Mesodermal cell (in vitro differentiated cells): ENCODE measurements at regions not wholly inside any gene's neighbourhood (a gene's known extent, or its start where the extent isn't known, plus 50 kb on each side); places are given as distances from the start of the nearest gene placed in this dataset.
"Not testable (repeated sequence)": the region's sequence is repeated elsewhere in the genome, so short reads cannot be mapped to it uniquely, and the experiment has no call there.

Experiments used
- H3K27ac ChIP-seq: 2 replicates; pipeline ENCODE4 v1.7.0; 2013; ENCODE audit warnings: mild to moderate bottlenecking, low read depth, low read length, moderate library complexity; ENCODE audit not compliant: severe bottlenecking
- H3K36me3 ChIP-seq: 2 replicates; pipeline ENCODE4 v1.7.1; 2013; ENCODE audit warnings: mild to moderate bottlenecking, low read length, moderate library complexity; ENCODE audit not compliant: control insufficient read depth, insufficient read depth
- H3K4me1 ChIP-seq: one replicate; pipeline ENCODE4 v1.7.1; 2013; ENCODE audit warnings: mild to moderate bottlenecking, low read length; ENCODE audit not compliant: insufficient read depth, control insufficient read depth, poor library complexity, severe bottlenecking
- H3K4me3 ChIP-seq: 2 replicates; pipeline ENCODE4 v1.7.0; 2013; ENCODE audit warnings: low read length, control low read depth, mild to moderate bottlenecking; ENCODE audit not compliant: insufficient read depth, poor library complexity, severe bottlenecking; ENCODE audit errors: extremely low read depth
- H3K9me3 ChIP-seq: 2 replicates; pipeline ENCODE4 v1.7.1; 2013; ENCODE audit warnings: mild to moderate bottlenecking, low read length, moderate library complexity; ENCODE audit not compliant: control insufficient read depth
- WGBS, 2 experiments: methylation state at CpG; one replicate each; pipeline ENCODE4 v1.1.5; 2013; ENCODE audit warnings: missing lambda C conversion rate in 2 of 2; ENCODE audit not compliant: insufficient coverage in 2 of 2; 5-methylcytosine and 5-hydroxymethylcytosine counted together

DNA sequence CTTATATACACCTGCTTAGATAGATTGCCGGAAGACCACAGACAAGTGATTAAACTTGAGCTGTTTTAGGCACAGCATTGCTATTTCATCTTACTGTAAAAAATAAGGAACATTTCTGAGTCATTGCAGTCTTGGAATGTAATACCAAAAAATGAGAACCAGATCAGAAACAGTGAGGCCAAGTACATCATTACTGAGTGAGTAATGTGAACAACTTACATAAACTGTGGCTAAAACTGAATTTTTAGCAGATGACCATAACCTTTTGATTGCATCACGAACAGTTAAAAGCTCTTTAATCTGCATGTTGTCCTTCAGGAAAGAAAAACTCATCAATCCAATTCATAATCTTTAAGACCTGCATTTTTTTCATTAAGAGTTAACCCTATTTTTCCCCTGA is 157.1 kb upstream of the FGF10 start:
- no peaks in the 10 kb centered on the region for H3K36me3 ChIP-seq
- 75 to 87% methylated on average over 1 of the region's 2 CpGs for WGBS, 2 experiments
- no peaks in the 10 kb centered on the region for H3K4me1 ChIP-seq
- H3K4me3 ChIP-seq: no peak overlapping the region
- no peak overlapping the region for H3K27ac ChIP-seq
- no peaks in the 10 kb centered on the region for H3K9me3 ChIP-seq

GRCh38 chr5:44543511-44543910 is 154.3 kb upstream of the FGF10 start:
- H3K4me1 ChIP-seq: no peaks in the 10 kb centered on the region
- no peaks in the 10 kb centered on the region for H3K36me3 ChIP-seq
- no peak overlapping the region for H3K4me3 ChIP-seq
- H3K27ac ChIP-seq: no peak overlapping the region
- no peaks in the 10 kb centered on the region for H3K9me3 ChIP-seq

- Histone ChIP-seq H3K9me3 (no peaks in the 10 kb centered on the region), H3K36me3 (no peaks in the 10 kb centered on the region), H3K4me1 (no peaks in the 10 kb centered on the region), H3K4me3 (no peak overlapping the region), H3K27ac (no peak overlapping the region)
- no CpG with 5 or more reads among the region's 1 CpG for WGBS, 2 experiments
Measured at GRCh38 chr5:44542470-44542869, 153.2 kb upstream of the FGF10 start.

DNA sequence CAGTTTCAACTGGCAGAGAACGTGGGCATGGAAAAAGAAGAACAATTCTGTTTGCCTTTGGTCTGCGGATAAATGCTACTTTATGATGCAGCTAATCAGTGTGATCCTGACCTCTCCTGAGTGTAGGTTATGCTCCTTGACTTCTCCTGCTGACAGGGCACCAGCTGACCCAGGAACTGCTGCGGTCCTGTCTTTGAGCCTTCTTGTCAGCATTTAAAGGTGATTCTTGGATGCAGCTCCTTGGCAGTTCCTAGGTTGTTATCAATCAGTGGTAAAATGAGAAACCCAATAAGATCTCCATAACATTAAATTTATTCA is 150.3 kb upstream of the FGF10 start:
- 91 to 94% methylated on average over 2 to 3 of the region's 3 CpGs for WGBS, 2 experiments
- Histone ChIP-seq H3K4me3 (no peak overlapping the region), H3K36me3 (no peaks in the 10 kb centered on the region), H3K9me3 (no peaks in the 10 kb centered on the region), H3K27ac (no peak overlapping the region), H3K4me1 (no peaks in the 10 kb centered on the region)

DNA sequence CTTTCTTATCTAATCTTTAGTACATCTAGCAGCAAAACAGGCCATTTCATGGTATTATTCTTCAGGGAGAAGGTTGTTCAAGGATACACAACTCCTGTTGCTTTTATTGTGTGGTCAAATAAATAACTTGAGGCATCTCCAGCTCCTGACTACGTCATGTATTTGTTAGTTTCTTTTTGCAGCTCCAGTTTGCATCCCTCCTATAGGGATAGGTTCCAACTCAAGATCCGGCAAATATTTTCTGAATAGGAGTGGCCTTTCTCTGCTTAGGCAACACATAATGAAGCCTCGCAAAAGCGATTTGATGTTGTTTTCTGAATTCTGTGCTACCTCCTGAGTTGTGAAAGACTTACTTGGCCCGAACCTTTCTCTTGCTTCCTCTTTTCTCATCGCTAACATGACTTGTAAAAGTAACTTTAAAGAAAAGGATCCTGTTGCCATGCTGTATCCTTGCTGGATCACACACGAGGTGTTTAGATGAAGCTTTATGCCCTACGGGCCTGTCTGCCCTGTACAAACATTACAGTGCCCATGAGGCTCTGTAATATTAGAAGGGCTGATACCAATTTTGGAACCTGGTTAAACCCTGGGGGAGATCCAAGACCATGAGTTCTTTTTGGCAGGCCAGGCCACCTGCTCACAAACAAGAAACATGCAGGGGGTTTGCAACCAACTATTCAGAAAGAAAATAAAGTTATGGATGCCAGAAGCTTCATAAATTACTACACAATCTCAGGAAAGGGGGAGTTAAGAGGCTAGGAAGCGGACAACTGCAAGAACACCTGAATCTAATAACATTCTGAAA is 149.8 kb upstream of the FGF10 start:
- no peak overlapping the region for H3K4me3 ChIP-seq
- H3K27ac ChIP-seq: no peak overlapping the region

DNA sequence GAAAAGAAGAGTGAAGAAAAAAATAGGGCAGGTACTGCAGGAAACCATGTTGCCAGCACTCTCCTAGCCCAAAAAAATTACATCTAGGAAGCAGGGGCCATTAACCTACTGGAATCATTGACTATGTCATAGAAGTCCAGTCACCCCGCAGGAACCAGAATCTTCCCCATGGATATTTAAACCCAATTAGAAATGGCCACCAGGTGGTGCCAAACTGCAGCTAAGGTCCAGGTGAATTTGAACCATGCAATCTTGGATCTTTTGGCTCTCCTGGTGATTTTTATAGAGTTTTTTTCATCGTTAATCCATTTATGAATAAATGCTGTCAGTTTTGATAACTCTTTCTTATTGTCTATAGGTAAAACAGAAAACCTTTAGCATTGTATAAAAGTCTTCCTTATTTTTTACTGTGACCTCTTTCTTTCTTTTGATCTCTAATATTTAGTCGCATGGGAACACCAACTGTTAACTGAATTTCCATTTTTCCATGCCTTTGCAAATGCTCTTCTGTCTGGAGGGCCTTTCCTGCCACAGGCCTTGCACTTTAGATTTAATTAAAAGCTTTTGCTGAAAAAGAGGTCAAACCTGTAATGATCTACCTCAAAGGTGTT is 147.5 kb upstream of the FGF10 start:
- Histone ChIP-seq H3K4me3 (no peak overlapping the region), H3K4me1 (no peaks in the 10 kb centered on the region), H3K27ac (no peak overlapping the region), H3K9me3 (no peaks in the 10 kb centered on the region), H3K36me3 (no peaks in the 10 kb centered on the region)
- 62 to 80% methylated on average over 1 to 2 of the region's 3 CpGs for WGBS, 2 experiments

More for the DNA sequence above, 149.8 kb upstream of the FGF10 start:
- Histone ChIP-seq H3K9me3 (no peaks in the 10 kb centered on the region), H3K4me1 (no peaks in the 10 kb centered on the region), H3K36me3 (no peaks in the 10 kb centered on the region)
- WGBS, 2 experiments: 88% methylated on average over 4 to 7 of the region's 9 CpGs

DNA sequence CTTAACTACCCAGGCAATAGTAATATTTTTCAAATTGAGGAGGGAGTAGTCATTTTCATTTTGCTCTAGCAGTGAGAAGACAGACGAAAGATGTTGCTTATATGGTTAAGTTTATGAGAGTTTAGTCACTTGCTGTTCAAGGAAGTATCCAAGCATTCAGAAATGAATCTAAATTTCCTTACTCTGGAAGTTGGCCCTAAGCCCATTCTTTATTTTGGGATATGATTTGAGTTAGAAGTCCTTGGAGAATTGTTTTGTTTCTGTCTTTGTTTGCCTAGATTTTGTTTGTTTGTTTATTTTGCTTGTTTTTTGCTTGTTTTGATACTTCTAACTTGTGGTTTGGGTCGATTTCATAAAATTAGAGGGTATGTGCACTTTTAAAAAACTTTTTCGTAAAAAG is 146.4 kb upstream of the FGF10 start:
- 54 to 67% methylated on average over 1 to 2 of the region's 3 CpGs for WGBS, 2 experiments
- Histone ChIP-seq H3K4me3 (no peak overlapping the region), H3K4me1 (no peaks in the 10 kb centered on the region), H3K27ac (no peak overlapping the region), H3K9me3 (no peaks in the 10 kb centered on the region), H3K36me3 (no peaks in the 10 kb centered on the region)

- Histone ChIP-seq H3K27ac (no peak overlapping the region), H3K4me3 (no peak overlapping the region)
Measured at GRCh38 chr5:44532981-44533380, 143.8 kb upstream of the FGF10 start.

DNA sequence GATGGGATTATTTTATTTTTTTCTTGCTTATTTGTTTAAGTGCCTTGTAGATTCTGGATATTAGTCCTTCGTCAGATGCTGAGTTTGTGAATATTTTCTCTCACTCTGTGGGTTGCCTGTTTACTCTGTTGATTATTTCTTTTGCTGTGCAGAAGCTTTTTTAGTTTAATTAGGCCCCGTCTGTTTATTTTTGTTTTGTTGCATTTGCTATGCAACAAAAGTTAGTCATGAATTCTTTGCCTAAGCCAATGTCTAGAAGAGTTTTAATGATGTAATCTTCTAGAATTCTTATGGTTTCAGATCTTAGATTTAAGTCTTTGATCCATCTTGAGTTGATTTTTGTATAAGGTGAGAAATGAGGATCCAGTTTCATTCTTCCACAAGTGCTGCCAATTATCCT is 142.5 kb upstream of the FGF10 start:
- H3K4me1 ChIP-seq, H3K27ac ChIP-seq, H3K4me3 ChIP-seq, H3K9me3 ChIP-seq, H3K36me3 ChIP-seq: not testable (repeated sequence)
- 80 to 88% methylated on average over 1 to 2 of the region's 2 CpGs for WGBS, 2 experiments

More at GRCh38 chr5:44532981-44533380, 143.8 kb upstream of the FGF10 start:
- Histone ChIP-seq H3K36me3 (no peaks in the 10 kb centered on the region), H3K9me3 (peaks cover 4% of the 10 kb centered on the region), H3K4me1 (no peaks in the 10 kb centered on the region)
- no CpG with 5 or more reads among the region's 1 CpG for WGBS, 2 experiments

DNA sequence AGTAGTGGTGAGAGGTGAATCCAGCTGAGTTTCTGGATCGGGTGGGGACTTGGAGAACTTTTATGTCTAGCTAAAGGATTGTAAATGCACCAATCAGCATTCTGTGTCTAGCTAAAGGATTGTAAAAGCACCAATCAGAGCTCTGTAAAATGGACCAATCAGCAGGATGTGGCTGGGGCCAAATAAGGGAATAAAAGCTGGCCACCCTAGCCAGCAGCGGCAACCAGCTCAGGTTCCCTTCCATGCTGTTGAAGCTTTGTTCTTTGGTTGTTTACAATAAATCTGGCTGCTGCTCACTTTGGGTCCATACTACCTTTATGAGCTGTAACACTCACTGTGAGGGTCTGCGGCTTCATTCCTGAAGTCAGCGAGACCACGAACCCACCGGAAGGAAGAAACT is 141.6 kb upstream of the FGF10 start:
- H3K4me1 ChIP-seq, H3K27ac ChIP-seq, H3K4me3 ChIP-seq, H3K9me3 ChIP-seq, H3K36me3 ChIP-seq: not testable (repeated sequence)
- WGBS, 2 experiments: 89 to 97% methylated on average over 3 to 6 of the region's 6 CpGs

GRCh38 chr5:44511596-44511995 is 122.4 kb upstream of the FGF10 start:
- Histone ChIP-seq H3K27ac (no peak overlapping the region), H3K36me3 (no peaks in the 10 kb centered on the region), H3K4me3 (no peak overlapping the region), H3K9me3 (no peaks in the 10 kb centered on the region), H3K4me1 (no peaks in the 10 kb centered on the region)
- WGBS, 2 experiments: 65 to 77% methylated on average over 4 of the region's 5 CpGs
